ENCODE measurements at regions not wholly inside any gene's neighbourhood (a gene's known extent, or its start where the extent isn't known, plus 50 kb on each side); places are given as distances from the start of the nearest gene placed in this dataset.

GRCh38 chr1:96474985-96475743 lies 246.4 kb upstream of the PTBP2 start (continued):
- TF ChIP-seq ZNF560 (tag by site-specific recombination; IDR thresholded peaks at IDR 0.05; ENCODE audit: borderline replicate concordance) (no peak), IKZF3 (tag by site-specific recombination; IDR thresholded peaks at IDR 0.05) (no peak), ZNF518A (tag by site-specific recombination; conservative IDR thresholded peaks at IDR 0.05; ENCODE audit: low read depth) (no peak), ZNF324 (tag by site-specific recombination; IDR thresholded peaks at IDR 0.05) (no peak), ZNF311 (tag by site-specific recombination; IDR thresholded peaks at IDR 0.05; ENCODE audit: borderline replicate concordance) (no peak), ZNF549 (tag by site-specific recombination; IDR thresholded peaks at IDR 0.05) (no peak), ZNF530 (tag by site-specific recombination; IDR thresholded peaks at IDR 0.05; ENCODE audit: low read depth) (no peak), ZNF623 (tag by site-specific recombination; IDR thresholded peaks at IDR 0.05) (no peak), SP7 (tag by site-specific recombination; IDR thresholded peaks at IDR 0.05) (no peak), ZSCAN23 (tag by site-specific recombination; IDR thresholded peaks at IDR 0.05) (no peak), ZNF404 (tag by site-specific recombination; IDR thresholded peaks at IDR 0.05) (no peak), EGR2 (tag by site-specific recombination; IDR thresholded peaks at IDR 0.05; ENCODE audit: low read depth) (no peak), SCRT2 (tag by site-specific recombination; IDR thresholded peaks at IDR 0.05) (no peak)
- TF ChIP-seq, protein P1, sequence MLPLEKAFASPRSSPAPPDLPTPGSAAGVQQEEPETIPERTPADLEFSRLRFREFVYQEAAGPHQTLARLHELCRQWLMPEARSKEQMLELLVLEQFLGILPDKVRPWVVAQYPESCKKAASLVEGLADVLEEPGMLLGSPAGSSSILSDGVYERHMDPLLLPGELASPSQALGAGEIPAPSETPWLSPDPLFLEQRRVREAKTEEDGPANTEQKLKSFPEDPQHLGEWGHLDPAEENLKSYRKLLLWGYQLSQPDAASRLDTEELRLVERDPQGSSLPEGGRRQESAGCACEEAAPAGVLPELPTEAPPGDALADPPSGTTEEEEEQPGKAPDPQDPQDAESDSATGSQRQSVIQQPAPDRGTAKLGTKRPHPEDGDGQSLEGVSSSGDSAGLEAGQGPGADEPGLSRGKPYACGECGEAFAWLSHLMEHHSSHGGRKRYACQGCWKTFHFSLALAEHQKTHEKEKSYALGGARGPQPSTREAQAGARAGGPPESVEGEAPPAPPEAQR (tag by site-specific recombination; IDR thresholded peaks at IDR 0.05): no peak

GRCh38 chr1:96475903-96476302 lies 245.7 kb upstream of the PTBP2 start:
- Histone ChIP-seq H3K36me3 (ENCODE audit: control insufficient read depth in 2 of 2, insufficient read depth in 1 of 2, low read length in 2 of 2) (no peaks in the 10 kb centered on the region), H3K4me3 (ENCODE audit: low read depth, low read length) (no peak overlapping the region), H3K9me3 (ENCODE audit: control insufficient read depth, insufficient read depth, low read depth, low read length) (no peaks in the 10 kb centered on the region), H3K27ac (ENCODE audit: extremely low read depth, low read depth, low read length) (no peak overlapping the region), H3K4me1 (ENCODE audit: control insufficient read depth, insufficient read depth, low read length) (no peaks in the 10 kb centered on the region)
- ChIA-PET CTCF (interaction anchor here (0.7 kb wide), 1 partner anchor 57 kb away, joined by 3 read pairs; no protein-coding TSS in a partner anchor), POLR2A (no interaction called here)
- TF ChIP-seq ZNF121 (tag by site-specific recombination; IDR thresholded peaks at IDR 0.05) (no peak), ZNF449 (tag by site-specific recombination; IDR thresholded peaks at IDR 0.05) (no peak), ZNF626 (tag by site-specific recombination; IDR thresholded peaks at IDR 0.05) (no peak), ZNF660 (tag by site-specific recombination; IDR thresholded peaks at IDR 0.05) (no peak), TRIM28 (IDR thresholded peaks at IDR 0.05; ENCODE audit: borderline replicate concordance, low read length) (no peak), ZNF354C (tag by site-specific recombination; IDR thresholded peaks at IDR 0.05; ENCODE audit: borderline replicate concordance, low read depth) (no peak), ZNF561 (tag by site-specific recombination; IDR thresholded peaks at IDR 0.05; ENCODE audit: borderline replicate concordance) (no peak), ZNF521 (tag by site-specific recombination; IDR thresholded peaks at IDR 0.05) (no peak), ZFHX2 (tag by site-specific recombination; conservative IDR thresholded peaks at IDR 0.05) (no peak), TCF7L2 (IDR thresholded peaks at IDR 0.05; ENCODE audit: borderline replicate concordance, low read depth, low read length) (no peak), OSR2 (tag by site-specific recombination; IDR thresholded peaks at IDR 0.05) (no peak), ZNF624 (tag by site-specific recombination; IDR thresholded peaks at IDR 0.05) (no peak)

Measured in HEK293 (cell line).